Retinal pigment epithelial cell (primary cell): ENCODE measurements at regions not wholly inside any gene's neighbourhood (a gene's known extent, or its start where the extent isn't known, plus 50 kb on each side); places are given as distances from the start of the nearest gene placed in this dataset.

ENCODE experiments used
- DNase-seq: peaks from one replicate; pipeline ENCODE4 v3.0.0-alpha.2; 2010; ENCODE audit warnings: low read depth
- H3K4me3 ChIP-seq: 2 replicates; pipeline ENCODE4 v1.5.1; 2011; ENCODE audit warnings: mild to moderate bottlenecking, low read length, control low read depth, moderate library complexity
- TF ChIP-seq, protein P1 (sequence below): conservative IDR thresholded peaks from 2 replicates; pipeline ENCODE4 v1.5.1; 2011; ENCODE audit warnings: low read depth, low read length, control low read depth, inconsistent platforms

- DNase-seq = no peak
- no peak overlapping the region for H3K4me3 ChIP-seq
- TF ChIP-seq, protein P1, sequence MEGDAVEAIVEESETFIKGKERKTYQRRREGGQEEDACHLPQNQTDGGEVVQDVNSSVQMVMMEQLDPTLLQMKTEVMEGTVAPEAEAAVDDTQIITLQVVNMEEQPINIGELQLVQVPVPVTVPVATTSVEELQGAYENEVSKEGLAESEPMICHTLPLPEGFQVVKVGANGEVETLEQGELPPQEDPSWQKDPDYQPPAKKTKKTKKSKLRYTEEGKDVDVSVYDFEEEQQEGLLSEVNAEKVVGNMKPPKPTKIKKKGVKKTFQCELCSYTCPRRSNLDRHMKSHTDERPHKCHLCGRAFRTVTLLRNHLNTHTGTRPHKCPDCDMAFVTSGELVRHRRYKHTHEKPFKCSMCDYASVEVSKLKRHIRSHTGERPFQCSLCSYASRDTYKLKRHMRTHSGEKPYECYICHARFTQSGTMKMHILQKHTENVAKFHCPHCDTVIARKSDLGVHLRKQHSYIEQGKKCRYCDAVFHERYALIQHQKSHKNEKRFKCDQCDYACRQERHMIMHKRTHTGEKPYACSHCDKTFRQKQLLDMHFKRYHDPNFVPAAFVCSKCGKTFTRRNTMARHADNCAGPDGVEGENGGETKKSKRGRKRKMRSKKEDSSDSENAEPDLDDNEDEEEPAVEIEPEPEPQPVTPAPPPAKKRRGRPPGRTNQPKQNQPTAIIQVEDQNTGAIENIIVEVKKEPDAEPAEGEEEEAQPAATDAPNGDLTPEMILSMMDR = no peak
Measured at GRCh38 chr10:59055045-59055444, 121.4 kb upstream of the PHYHIPL start.

- no peak overlapping the region for H3K4me3 ChIP-seq
- TF ChIP-seq, protein P1 = no peak
- DNase-seq = no peak
Measured at GRCh38 chr10:59057345-59057744, 119.1 kb upstream of the PHYHIPL start.

DNA sequence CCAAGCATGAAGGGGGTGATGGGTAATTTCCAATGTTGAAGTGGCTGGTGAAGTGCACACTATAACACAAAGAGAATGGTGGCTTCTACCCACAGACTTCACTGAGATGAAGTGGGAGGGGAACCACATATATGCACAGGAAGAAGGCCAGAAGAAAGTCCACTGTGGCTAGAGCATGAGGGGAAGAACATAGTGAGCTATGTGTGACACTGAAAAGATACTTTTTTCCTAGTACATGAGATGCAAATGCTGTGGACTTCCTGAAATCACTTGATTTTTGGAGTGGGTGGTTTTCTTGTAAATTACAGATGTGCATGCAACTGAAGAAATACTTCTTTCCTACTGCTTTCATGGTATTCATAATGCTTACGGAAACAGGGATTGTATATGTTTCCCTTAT, 115.6 kb upstream of the PHYHIPL start:
- TF ChIP-seq, protein P1 = no peak
- DNase-seq = no peak
- H3K4me3 ChIP-seq = no peak overlapping the region

- DNase-seq = no peak
Measured at GRCh38 chr10:59063491-59063890, 113.0 kb upstream of the PHYHIPL start.

DNA sequence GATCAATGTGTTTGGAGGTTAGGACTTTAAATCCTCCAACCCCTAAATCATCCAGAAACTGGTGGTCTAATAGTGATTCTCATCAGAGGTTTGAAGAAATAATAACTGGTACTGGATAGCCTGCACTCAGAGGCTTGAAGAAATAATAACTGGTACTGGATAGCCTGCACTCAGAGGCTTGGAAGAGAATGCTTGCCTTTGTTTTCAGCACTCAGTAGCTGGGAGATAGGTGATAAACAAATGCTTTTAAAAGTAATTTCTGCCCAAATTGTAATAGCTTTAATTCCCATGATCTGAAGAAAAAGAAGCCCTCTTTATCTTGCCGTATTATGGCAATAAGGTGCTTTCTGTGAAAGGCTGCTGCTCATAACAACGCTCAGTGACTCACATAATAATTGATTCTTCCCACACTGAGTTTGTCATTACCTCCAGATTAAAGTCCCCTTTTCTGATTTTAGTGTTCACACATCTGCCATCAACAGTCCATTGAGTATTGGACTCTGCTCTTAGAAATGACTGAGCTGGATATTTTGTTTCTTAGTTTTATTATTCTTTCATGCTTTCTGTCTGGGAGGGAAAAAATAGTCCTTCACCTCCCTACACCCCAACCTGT, 112.3 kb upstream of the PHYHIPL start:
- no peak for DNase-seq
- no peak overlapping the region for H3K4me3 ChIP-seq
- TF ChIP-seq, protein P1 = no peak

More at GRCh38 chr10:59063491-59063890, 113.0 kb upstream of the PHYHIPL start:
- TF ChIP-seq, protein P1 = no peak
- no peak overlapping the region for H3K4me3 ChIP-seq

- no peak overlapping the region for H3K4me3 ChIP-seq
- no peak for DNase-seq
- TF ChIP-seq, protein P1 = no peak
Measured at GRCh38 chr10:59064759-59065539, 111.5 kb upstream of the PHYHIPL start.

DNA sequence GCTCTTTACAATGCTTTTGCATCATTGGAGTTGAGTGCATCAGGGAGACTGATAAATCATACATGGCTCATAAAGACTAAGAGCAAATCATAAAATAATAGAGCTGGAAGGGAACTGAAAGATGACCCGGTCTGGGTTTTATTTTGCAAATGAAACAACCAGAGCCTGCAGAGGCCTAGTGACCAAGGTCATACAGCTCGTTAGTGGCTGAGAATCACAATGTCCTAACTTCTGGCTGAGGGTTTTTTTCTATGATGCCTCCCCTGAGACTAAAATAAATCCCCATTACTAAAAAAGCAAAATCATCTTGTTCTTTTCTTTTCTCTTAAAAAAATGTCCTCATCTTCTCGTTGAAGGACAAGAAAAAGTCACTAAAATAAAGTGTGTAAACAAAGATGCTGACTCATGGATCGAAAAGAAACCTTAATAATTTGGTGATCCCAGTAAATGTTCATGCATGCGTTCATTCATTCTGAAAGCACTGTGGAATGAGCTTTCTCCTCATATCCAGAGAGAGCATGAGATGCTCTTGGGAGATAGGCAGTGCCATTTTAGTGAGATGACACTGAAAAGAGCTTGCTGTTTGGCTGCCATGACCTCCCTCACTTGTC, 107.8 kb upstream of the PHYHIPL start:
- no peak for DNase-seq
- TF ChIP-seq, protein P1 = no peak
- no peak overlapping the region for H3K4me3 ChIP-seq
